HEK293 (cell line): ENCODE measurements at regions not wholly inside any gene's neighbourhood (a gene's known extent, or its start where the extent isn't known, plus 50 kb on each side); places are given as distances from the start of the nearest gene placed in this dataset.

Experiments
- ATF2 ChIP-seq: fragments of 450-650 bp; formaldehyde crosslinking; IDR thresholded peaks from 2 replicates; pipeline ENCODE4 v1.5.1; 2016; ENCODE audit warnings: missing biosample characterization, missing genetic modification characterization, low read depth
- CTCF ChIP-seq: fragments of 450-650 bp; formaldehyde crosslinking; IDR thresholded peaks from 2 replicates; pipeline ENCODE4 v1.5.1; 2016; ENCODE audit warnings: missing biosample characterization, missing genetic modification characterization
- YY1 ChIP-seq: fragments of 450-650 bp; formaldehyde crosslinking; IDR thresholded peaks from 2 replicates; pipeline ENCODE4 v1.5.1; 2018; ENCODE audit warnings: missing biosample characterization, missing genetic modification characterization
- YY2 ChIP-seq: fragments of 450-650 bp; formaldehyde crosslinking; IDR thresholded peaks from 2 replicates; pipeline ENCODE4 v1.5.1; 2016; ENCODE audit warnings: missing biosample characterization, missing genetic modification characterization
- ZFP41 ChIP-seq: fragments of 450-650 bp; formaldehyde crosslinking; IDR thresholded peaks from 2 replicates; pipeline ENCODE4 v1.5.1; 2016; ENCODE audit warnings: missing biosample characterization, missing genetic modification characterization, borderline replicate concordance
- ZNF513 ChIP-seq: fragments of 450-650 bp; IDR thresholded peaks from 2 replicates; pipeline ENCODE4 v1.5.1; 2018; ENCODE audit warnings: missing biosample characterization, missing genetic modification characterization

- TF ChIP-seq YY2 (tag by site-specific recombination) (no peak), CTCF (no peak), ATF2 (no peak), ZNF513 (tag by site-specific recombination) (no peak), ZFP41 (tag by site-specific recombination) (no peak), YY1 (no peak)
Measured at GRCh38 chr6:147042679-147043078, 161.5 kb upstream of the STXBP5 start.
